Fibroblast of lung (primary cell): ENCODE measurements at regions not wholly inside any gene's neighbourhood (a gene's known extent, or its start where the extent isn't known, plus 50 kb on each side); places are given as distances from the start of the nearest gene placed in this dataset.

Experiments used
- DNase-seq, 2 donors: peaks; one replicate each; pipeline versions ENCODE4 v3.0.0 to v3.0.0-alpha.2; 2010; ENCODE audit warnings: low read depth in 2 of 2
- H2AFZ ChIP-seq: 2 replicates; pipeline ENCODE4 v1.5.1; 2012; ENCODE audit warnings: low read length, control low read depth, inconsistent platforms
- H3K27ac ChIP-seq: 2 replicates; pipeline ENCODE4 v1.5.1; 2011; ENCODE audit warnings: low read length, control low read depth; ENCODE audit not compliant: insufficient read depth
- H3K27me3 ChIP-seq: 2 replicates; pipeline ENCODE4 v1.5.1; 2011; ENCODE audit warnings: mild to moderate bottlenecking, low read length; ENCODE audit not compliant: control insufficient read depth, insufficient read depth
- H3K36me3 ChIP-seq: 2 replicates; pipeline ENCODE4 v1.5.1; 2011; ENCODE audit warnings: low read length; ENCODE audit not compliant: control insufficient read depth, insufficient read depth
- H3K4me1 ChIP-seq: 2 replicates; pipeline ENCODE4 v1.5.1; 2011; ENCODE audit warnings: low read length; ENCODE audit not compliant: control insufficient read depth, insufficient read depth; ENCODE audit errors: extremely low read depth
- H3K4me2 ChIP-seq: 2 replicates; pipeline ENCODE4 v1.5.1; 2011; ENCODE audit warnings: low read length, control low read depth; ENCODE audit not compliant: insufficient read depth; ENCODE audit errors: extremely low read depth
- H3K4me3 ChIP-seq, 4 experiments: fragments of 200-600 bp in 1 of 4; sonication (generic) in 1 of 4; replicated peaks in 1 of 4; 2 replicates each; pipeline ENCODE4 v1.5.1; 2011 to 2016; ENCODE audit warnings: low read length in 4 of 4, low read depth in 3 of 4, mild to moderate bottlenecking in 3 of 4, control low read depth in 2 of 4, inconsistent platforms in 1 of 4, mixed read lengths in 1 of 4; ENCODE audit not compliant: insufficient read depth in 1 of 4; ENCODE audit errors: control extremely low read depth in 1 of 4
- H3K79me2 ChIP-seq: 2 replicates; pipeline ENCODE4 v1.5.1; 2012; ENCODE audit warnings: mild to moderate bottlenecking, low read length, inconsistent platforms; ENCODE audit not compliant: control insufficient read depth, insufficient read depth
- H3K9ac ChIP-seq: 2 replicates; pipeline ENCODE4 v1.5.1; 2011; ENCODE audit warnings: mild to moderate bottlenecking, low read length, control low read depth; ENCODE audit not compliant: insufficient read depth
- H3K9me3 ChIP-seq: 2 replicates; pipeline ENCODE4 v1.5.1; 2012; ENCODE audit warnings: low read depth, low read length; ENCODE audit not compliant: control insufficient read depth, insufficient read depth
- H4K20me1 ChIP-seq: 2 replicates; pipeline ENCODE4 v1.5.1; 2011; ENCODE audit warnings: low read length; ENCODE audit not compliant: control insufficient read depth, insufficient read depth; ENCODE audit errors: extremely low read depth
- EZH2 ChIP-seq: IDR thresholded peaks from 2 replicates; pipeline ENCODE4 v1.5.1; 2012; ENCODE audit warnings: low read length, control low read depth, mild to moderate bottlenecking; ENCODE audit errors: missing control alignments
- TF ChIP-seq, protein P1 (sequence below), 2 donors: IDR thresholded peaks in 1 of 2; conservative IDR thresholded peaks in 1 of 2; 1 replicate in 1 of 2; 2 replicates in 1 of 2; pipeline ENCODE4 v1.5.1; 2011 to 2012; ENCODE audit warnings: low read length in 2 of 2, control low read depth in 1 of 2, inconsistent platforms in 1 of 2, low read depth in 1 of 2, mild to moderate bottlenecking in 1 of 2

GRCh38 chr2:7333189-7333765 lies 416.1 kb downstream of the RNF144A start:
- no peaks in the 10 kb centered on the region for H3K27me3 ChIP-seq
- H4K20me1 ChIP-seq = no peaks in the 10 kb centered on the region
- H3K27ac ChIP-seq = no peak overlapping the region
- no peak overlapping the region for H2AFZ ChIP-seq
- H3K9ac ChIP-seq = no peak overlapping the region
- no peaks in the 10 kb centered on the region for H3K9me3 ChIP-seq
- no peaks in the 10 kb centered on the region for H3K36me3 ChIP-seq
- no peaks in the 10 kb centered on the region for H3K4me1 ChIP-seq
- TF ChIP-seq, protein P1, sequence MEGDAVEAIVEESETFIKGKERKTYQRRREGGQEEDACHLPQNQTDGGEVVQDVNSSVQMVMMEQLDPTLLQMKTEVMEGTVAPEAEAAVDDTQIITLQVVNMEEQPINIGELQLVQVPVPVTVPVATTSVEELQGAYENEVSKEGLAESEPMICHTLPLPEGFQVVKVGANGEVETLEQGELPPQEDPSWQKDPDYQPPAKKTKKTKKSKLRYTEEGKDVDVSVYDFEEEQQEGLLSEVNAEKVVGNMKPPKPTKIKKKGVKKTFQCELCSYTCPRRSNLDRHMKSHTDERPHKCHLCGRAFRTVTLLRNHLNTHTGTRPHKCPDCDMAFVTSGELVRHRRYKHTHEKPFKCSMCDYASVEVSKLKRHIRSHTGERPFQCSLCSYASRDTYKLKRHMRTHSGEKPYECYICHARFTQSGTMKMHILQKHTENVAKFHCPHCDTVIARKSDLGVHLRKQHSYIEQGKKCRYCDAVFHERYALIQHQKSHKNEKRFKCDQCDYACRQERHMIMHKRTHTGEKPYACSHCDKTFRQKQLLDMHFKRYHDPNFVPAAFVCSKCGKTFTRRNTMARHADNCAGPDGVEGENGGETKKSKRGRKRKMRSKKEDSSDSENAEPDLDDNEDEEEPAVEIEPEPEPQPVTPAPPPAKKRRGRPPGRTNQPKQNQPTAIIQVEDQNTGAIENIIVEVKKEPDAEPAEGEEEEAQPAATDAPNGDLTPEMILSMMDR (conservative IDR thresholded peaks at IDR 0.05 in 1 of 2, IDR thresholded peaks at IDR 0.05 in 1 of 2; ENCODE audit: low read depth in 1 of 2, low read length in 2 of 2) = no peak
- no peak for TF ChIP-seq EZH2
- no peak overlapping the region for H3K4me3 ChIP-seq
- no peaks in the 10 kb centered on the region for H3K79me2 ChIP-seq
- no peak for DNase-seq
- no peak overlapping the region for H3K4me2 ChIP-seq

- TF ChIP-seq EZH2 = no peak
- TF ChIP-seq, protein P1 (conservative IDR thresholded peaks at IDR 0.05 in 1 of 2, IDR thresholded peaks at IDR 0.05 in 1 of 2; ENCODE audit: low read depth in 1 of 2, low read length in 2 of 2) = no peak
- Histone ChIP-seq H3K4me1 (no peaks in the 10 kb centered on the region), H3K27ac (no peak overlapping the region), H3K79me2 (no peaks in the 10 kb centered on the region), H3K9ac (no peak overlapping the region), H3K36me3 (no peaks in the 10 kb centered on the region), H3K27me3 (no peaks in the 10 kb centered on the region), H4K20me1 (no peaks in the 10 kb centered on the region), H3K4me3 (no peak overlapping the region), H2AFZ (no peak overlapping the region), H3K4me2 (no peak overlapping the region), H3K9me3 (no peaks in the 10 kb centered on the region)
- DNase-seq = no peak
Measured at GRCh38 chr2:7333960-7334493, 416.8 kb downstream of the RNF144A start.

GRCh38 chr2:7338961-7339360 lies 421.7 kb downstream of the RNF144A start:
- no peak for DNase-seq
- no peak overlapping the region for H2AFZ ChIP-seq
- no peaks in the 10 kb centered on the region for H3K9me3 ChIP-seq
- H3K9ac ChIP-seq = no peak overlapping the region
- no peak for TF ChIP-seq EZH2
- TF ChIP-seq, protein P1 (conservative IDR thresholded peaks at IDR 0.05 in 1 of 2, IDR thresholded peaks at IDR 0.05 in 1 of 2; ENCODE audit: low read depth in 1 of 2, low read length in 2 of 2) = no peak
- no peaks in the 10 kb centered on the region for H3K27me3 ChIP-seq
- H3K4me1 ChIP-seq = no peaks in the 10 kb centered on the region
- H3K4me3 ChIP-seq = no peak overlapping the region
- no peaks in the 10 kb centered on the region for H4K20me1 ChIP-seq
- no peaks in the 10 kb centered on the region for H3K36me3 ChIP-seq
- no peak overlapping the region for H3K27ac ChIP-seq
- no peak overlapping the region for H3K4me2 ChIP-seq
- H3K79me2 ChIP-seq = no peaks in the 10 kb centered on the region
